ENCODE measurements at regions not wholly inside any gene's neighbourhood (a gene's known extent, or its start where the extent isn't known, plus 50 kb on each side); places are given as distances from the start of the nearest gene placed in this dataset.

DNA sequence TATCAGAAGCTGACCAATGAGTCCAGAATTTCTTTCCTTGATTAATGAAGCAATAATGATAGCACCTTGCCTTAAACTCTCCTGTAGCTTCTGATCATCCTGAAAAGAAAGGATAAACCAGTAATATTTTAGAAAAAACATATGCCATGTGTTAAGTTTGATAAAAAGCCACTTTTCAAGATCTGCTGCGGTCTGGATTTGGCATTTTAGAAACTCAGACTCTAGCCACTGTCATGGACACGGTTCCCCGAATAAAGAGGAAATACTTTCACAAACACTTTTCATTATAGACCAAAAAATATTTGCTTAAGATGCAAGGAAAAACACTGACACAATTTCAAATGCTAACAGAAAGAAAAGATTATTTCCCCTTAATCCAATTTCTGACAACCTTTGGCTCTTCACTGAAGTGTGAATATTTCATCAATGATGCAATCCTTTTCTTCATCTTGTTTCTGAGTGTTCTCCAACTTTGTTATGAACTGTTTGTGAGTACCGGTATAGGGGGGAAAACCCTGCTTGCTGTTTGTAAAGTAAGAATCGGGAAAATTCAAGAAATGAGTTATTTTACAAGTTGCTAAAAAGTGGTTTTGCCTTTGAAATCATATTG lies 329.5 kb downstream of the CRPPA start:
- TF ChIP-seq, protein P1, sequence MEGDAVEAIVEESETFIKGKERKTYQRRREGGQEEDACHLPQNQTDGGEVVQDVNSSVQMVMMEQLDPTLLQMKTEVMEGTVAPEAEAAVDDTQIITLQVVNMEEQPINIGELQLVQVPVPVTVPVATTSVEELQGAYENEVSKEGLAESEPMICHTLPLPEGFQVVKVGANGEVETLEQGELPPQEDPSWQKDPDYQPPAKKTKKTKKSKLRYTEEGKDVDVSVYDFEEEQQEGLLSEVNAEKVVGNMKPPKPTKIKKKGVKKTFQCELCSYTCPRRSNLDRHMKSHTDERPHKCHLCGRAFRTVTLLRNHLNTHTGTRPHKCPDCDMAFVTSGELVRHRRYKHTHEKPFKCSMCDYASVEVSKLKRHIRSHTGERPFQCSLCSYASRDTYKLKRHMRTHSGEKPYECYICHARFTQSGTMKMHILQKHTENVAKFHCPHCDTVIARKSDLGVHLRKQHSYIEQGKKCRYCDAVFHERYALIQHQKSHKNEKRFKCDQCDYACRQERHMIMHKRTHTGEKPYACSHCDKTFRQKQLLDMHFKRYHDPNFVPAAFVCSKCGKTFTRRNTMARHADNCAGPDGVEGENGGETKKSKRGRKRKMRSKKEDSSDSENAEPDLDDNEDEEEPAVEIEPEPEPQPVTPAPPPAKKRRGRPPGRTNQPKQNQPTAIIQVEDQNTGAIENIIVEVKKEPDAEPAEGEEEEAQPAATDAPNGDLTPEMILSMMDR (conservative IDR thresholded peaks at IDR 0.05; ENCODE audit: low read length) = no peak
- no peak for TF ChIP-seq EZH2phosphoT487 (IDR thresholded peaks at IDR 0.05; ENCODE audit: borderline replicate concordance)
